ENCODE measurements at regions not wholly inside any gene's neighbourhood (a gene's known extent, or its start where the extent isn't known, plus 50 kb on each side); places are given as distances from the start of the nearest gene placed in this dataset.

- Histone ChIP-seq H3K4me3 (ENCODE audit: extremely low read depth in 1 of 4, insufficient read depth in 2 of 4, low read depth in 3 of 4, low read length in 4 of 4) (no peak overlapping the region), H3K9me3 (ENCODE audit: insufficient read depth in 2 of 2, low read depth in 1 of 2, low read length in 1 of 2) (no peaks in the 10 kb centered on the region), H2BK120ac (replicated peaks; ENCODE audit: low read depth, low read length) (no peak overlapping the region), H2BK5ac (ENCODE audit: low read depth, low read length) (no peak overlapping the region), H2BK20ac (ENCODE audit: low read length) (no peak overlapping the region), H3K27me3 (replicated peaks in 1 of 4; ENCODE audit: control insufficient read depth in 3 of 4, extremely low read depth in 1 of 4, insufficient read depth in 3 of 4, low read length in 3 of 4) (no peaks in the 10 kb centered on the region), H3K9ac (replicated peaks in 1 of 4; ENCODE audit: extremely low read depth in 1 of 4, low read depth in 3 of 4, low read length in 3 of 4) (no peak overlapping the region), H4K5ac (ENCODE audit: insufficient read length, low read depth, low read length) (no peak overlapping the region), H3K14ac (ENCODE audit: insufficient read length) (no peak overlapping the region), H3K23ac (ENCODE audit: insufficient read length) (no peak overlapping the region), H2AFZ (ENCODE audit: low read length) (no peak overlapping the region), H3K4me2 (ENCODE audit: insufficient read depth in 1 of 2, low read depth in 2 of 2, low read length in 2 of 2) (no peak overlapping the region), H3K18ac (ENCODE audit: extremely low read depth, low read length) (no peak overlapping the region), H2AK5ac (ENCODE audit: low read depth, low read length) (no peak overlapping the region), H2BK12ac (ENCODE audit: low read depth, low read length) (no peak overlapping the region), H3K36me3 (ENCODE audit: control insufficient read depth in 2 of 4, insufficient read depth in 4 of 4, low read length in 3 of 4) (no peaks in the 10 kb centered on the region), H4K20me1 (replicated peaks in 1 of 2; ENCODE audit: control insufficient read depth in 1 of 2, insufficient read depth in 2 of 2, low read length in 2 of 2) (no peaks in the 10 kb centered on the region), H4K91ac (replicated peaks; ENCODE audit: insufficient read length, low read length) (no peak overlapping the region), H3K4ac (replicated peaks; ENCODE audit: insufficient read length, low read depth, low read length) (no peak overlapping the region), H3K4me1 (replicated peaks in 1 of 4; ENCODE audit: control insufficient read depth in 3 of 4, insufficient read depth in 4 of 4, low read length in 3 of 4) (no peaks in the 10 kb centered on the region), H3K27ac (ENCODE audit: low read depth, low read length) (no peak overlapping the region), H3K79me2 (ENCODE audit: control insufficient read depth in 1 of 2, insufficient read depth in 2 of 2, low read length in 2 of 2) (no peaks in the 10 kb centered on the region), H3K23me2 (ENCODE audit: low read depth, low read length) (no peaks in the 10 kb centered on the region), H3K56ac (replicated peaks; ENCODE audit: insufficient read length, low read depth, low read length) (no peak overlapping the region), H2BK15ac (ENCODE audit: low read length) (no peak overlapping the region), H4K8ac (ENCODE audit: extremely low read depth, insufficient read depth, low read length) (no peak overlapping the region), H3K79me1 (ENCODE audit: low read depth, low read length) (no peaks in the 10 kb centered on the region)
- TF ChIP-seq BACH1 (IDR thresholded peaks at IDR 0.05; ENCODE audit: low read length) (no peak), EZH2 (IDR thresholded peaks at IDR 0.05; ENCODE audit: low read depth, low read length, severe bottlenecking) (no peak), TCF12 (IDR thresholded peaks at IDR 0.05; ENCODE audit: low read depth, low read length) (no peak), RNF2 (IDR thresholded peaks at IDR 0.05; ENCODE audit: borderline replicate concordance, low read depth, low read length, missing control alignments, poor library complexity, severe bottlenecking) (no peak), RAD21 (IDR thresholded peaks at IDR 0.05 in 1 of 2, conservative IDR thresholded peaks at IDR 0.05 in 1 of 2; ENCODE audit: low read depth in 2 of 2, low read length in 2 of 2) (no peak), JUND (IDR thresholded peaks at IDR 0.05; ENCODE audit: low read length) (no peak), KDM1A (IDR thresholded peaks at IDR 0.05; ENCODE audit: borderline replicate concordance, low read length) (no peak), SP2 (IDR thresholded peaks at IDR 0.05; ENCODE audit: low read length) (no peak), EP300 (IDR thresholded peaks at IDR 0.05; ENCODE audit: borderline replicate concordance in 1 of 2, low read depth in 2 of 2, low read length in 2 of 2) (no peak), FOSL1 (IDR thresholded peaks at IDR 0.05; ENCODE audit: insufficient read depth, low read depth, low read length) (no peak), HDAC6 (IDR thresholded peaks at IDR 0.05; ENCODE audit: low read depth, low read length) (no peak), CBX5 (IDR thresholded peaks at IDR 0.05; ENCODE audit: low read depth, low read length) (no peak), TEAD4 (IDR thresholded peaks at IDR 0.05; ENCODE audit: low read depth, low read length) (no peak)
- ChIA-PET CTCF (ENCODE audit: partially characterized antibody) (interaction anchor here (0.9 to 1.0 kb wide), 2 partner anchors 47 to 268 kb away, joined by 3 to 5 read pairs; no protein-coding TSS in a partner anchor), POLR2A (ENCODE audit: partially characterized antibody) (no interaction called here)
- WGBS, 2 experiments (ENCODE audit: extremely low coverage in 1 of 2, insufficient coverage in 1 of 2, insufficient read length in 1 of 2, insufficient replicate concordance in 2 of 2, low coverage in 1 of 2, low lambda C conversion rate in 2 of 2, missing lambda C conversion rate in 1 of 2) = 78% methylated on average over 1 of the region's 1 CpG; no CpG with 5 or more reads in 1 of the 2 experiments
- DNase-seq (ENCODE audit: low read depth in 1 of 2, low spot score in 2 of 2) (no peak), FAIRE-seq (no peak)
Measured at GRCh38 chr3:805326-805725, 287.5 kb upstream of the CNTN6 start.

All from H1 (cell line).